A673 (cell line): ENCODE measurements at regions not wholly inside any gene's neighbourhood (a gene's known extent, or its start where the extent isn't known, plus 50 kb on each side); places are given as distances from the start of the nearest gene placed in this dataset.

Experiments used
- EZH2 ChIP-seq: fragments of 200-600 bp; sonication (generic); IDR thresholded peaks from 2 replicates; pipeline ENCODE4 v1.6.1; 2017; ENCODE audit warnings: borderline replicate concordance, low read depth, mild to moderate bottlenecking, mixed read lengths, antibody characterized with exemption, low read length; ENCODE audit not compliant: poor library complexity, severe bottlenecking
- TF ChIP-seq, protein P1 (sequence below): fragments of 300-800, 200-600 bp; sonication (generic); conservative IDR thresholded peaks from 2 replicates; pipeline ENCODE4 v1.5.1; 2017; ENCODE audit warnings: low read depth, mild to moderate bottlenecking, antibody characterized with exemption, low read length, moderate library complexity, mixed read lengths

DNA sequence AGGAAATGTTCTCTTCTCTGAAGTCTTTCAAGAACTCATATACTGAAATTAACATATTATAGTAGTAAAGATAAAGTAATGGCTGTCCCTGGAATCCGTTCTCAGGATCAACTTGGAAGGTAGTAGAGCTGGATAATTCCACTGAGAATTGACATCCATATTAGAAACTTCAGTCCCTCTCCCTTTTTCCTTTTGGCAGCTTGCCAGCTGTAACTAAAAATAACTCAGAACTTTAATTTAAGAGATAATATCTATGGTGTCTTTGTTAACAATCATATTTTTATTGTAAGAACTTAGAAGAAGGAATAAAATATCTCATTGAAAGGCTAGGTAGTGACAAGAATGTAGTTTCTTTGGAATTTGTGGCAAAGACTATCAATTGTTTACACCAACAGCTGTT is 61.4 kb upstream of the PLEKHA5 start:
- no peak for TF ChIP-seq EZH2
- TF ChIP-seq, protein P1, sequence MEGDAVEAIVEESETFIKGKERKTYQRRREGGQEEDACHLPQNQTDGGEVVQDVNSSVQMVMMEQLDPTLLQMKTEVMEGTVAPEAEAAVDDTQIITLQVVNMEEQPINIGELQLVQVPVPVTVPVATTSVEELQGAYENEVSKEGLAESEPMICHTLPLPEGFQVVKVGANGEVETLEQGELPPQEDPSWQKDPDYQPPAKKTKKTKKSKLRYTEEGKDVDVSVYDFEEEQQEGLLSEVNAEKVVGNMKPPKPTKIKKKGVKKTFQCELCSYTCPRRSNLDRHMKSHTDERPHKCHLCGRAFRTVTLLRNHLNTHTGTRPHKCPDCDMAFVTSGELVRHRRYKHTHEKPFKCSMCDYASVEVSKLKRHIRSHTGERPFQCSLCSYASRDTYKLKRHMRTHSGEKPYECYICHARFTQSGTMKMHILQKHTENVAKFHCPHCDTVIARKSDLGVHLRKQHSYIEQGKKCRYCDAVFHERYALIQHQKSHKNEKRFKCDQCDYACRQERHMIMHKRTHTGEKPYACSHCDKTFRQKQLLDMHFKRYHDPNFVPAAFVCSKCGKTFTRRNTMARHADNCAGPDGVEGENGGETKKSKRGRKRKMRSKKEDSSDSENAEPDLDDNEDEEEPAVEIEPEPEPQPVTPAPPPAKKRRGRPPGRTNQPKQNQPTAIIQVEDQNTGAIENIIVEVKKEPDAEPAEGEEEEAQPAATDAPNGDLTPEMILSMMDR = no peak
